ENCODE measurements at regions not wholly inside any gene's neighbourhood (a gene's known extent, or its start where the extent isn't known, plus 50 kb on each side); places are given as distances from the start of the nearest gene placed in this dataset.

- Mint-ChIP-seq H3K27me3 (ENCODE audit: low read depth) (no peaks in the 10 kb centered on the region), H3K4me3 (no peak overlapping the region), H3K27ac (no peak overlapping the region), H3K9me3 (peaks cover 3% of the 10 kb centered on the region; the same call in 1 of the 2 replicates), H3K36me3 (no peaks in the 10 kb centered on the region), H3K4me1 (no peaks in the 10 kb centered on the region)
- POLR2A ChIA-PET, result no interaction called here
- no peak for TF ChIP-seq MXD4 (CRISPR knock-in tag; IDR thresholded peaks at IDR 0.05; ENCODE audit: borderline replicate concordance)
- no peak for TF ChIP-seq NFE2L1 (CRISPR knock-in tag; IDR thresholded peaks at IDR 0.05)
- TF ChIP-seq ETV6 (CRISPR knock-in tag; IDR thresholded peaks at IDR 0.05), result no peak
- no peak for TF ChIP-seq STAT6 (CRISPR knock-in tag; conservative IDR thresholded peaks at IDR 0.05; ENCODE audit: low read depth)
- no peak for TF ChIP-seq GABPB1 (CRISPR knock-in tag; IDR thresholded peaks at IDR 0.05)
- TF ChIP-seq TEAD4 (CRISPR knock-in tag; IDR thresholded peaks at IDR 0.05), result no peak
- no peak for TF ChIP-seq JAZF1 (CRISPR knock-in tag; IDR thresholded peaks at IDR 0.05)
- TF ChIP-seq ZNF219 (CRISPR knock-in tag; IDR thresholded peaks at IDR 0.05; ENCODE audit: borderline replicate concordance), result no peak
- TF ChIP-seq MLX (CRISPR knock-in tag; IDR thresholded peaks at IDR 0.05), result no peak
- no peak for TF ChIP-seq CDX4 (CRISPR knock-in tag; IDR thresholded peaks at IDR 0.05; ENCODE audit: borderline replicate concordance)
- TF ChIP-seq ELF4 (CRISPR knock-in tag; IDR thresholded peaks at IDR 0.05; ENCODE audit: low read depth), result no peak
- no peak for TF ChIP-seq KAT7 (CRISPR knock-in tag; IDR thresholded peaks at IDR 0.05; ENCODE audit: borderline replicate concordance)
- DNase-seq (ENCODE audit: low spot score), result no peak
- CTCF ChIA-PET, result no interaction called here
- ATAC-seq, result no peak
Measured at GRCh38 chr5:99929806-99930135, 605.4 kb upstream of the FAM174A start.

GRCh38 chr5:99929067-99929805 is 605.9 kb upstream of the FAM174A start:
- Mint-ChIP-seq H3K4me1 (no peaks in the 10 kb centered on the region), H3K27me3 (ENCODE audit: low read depth) (no peaks in the 10 kb centered on the region), H3K36me3 (no peaks in the 10 kb centered on the region), H3K9me3 (peaks cover 3% of the 10 kb centered on the region; the same call in 1 of the 2 replicates), H3K27ac (no peak overlapping the region), H3K4me3 (no peak overlapping the region)
- POLR2A ChIA-PET, result no interaction called here
- CTCF ChIA-PET, result no interaction called here
- DNase-seq (ENCODE audit: low spot score), result no peak
- ATAC-seq, result no peak
- TF ChIP-seq ETV6 (CRISPR knock-in tag; IDR thresholded peaks at IDR 0.05), result no peak
- TF ChIP-seq USF2 (CRISPR knock-in tag; IDR thresholded peaks at IDR 0.05), result no peak
- TF ChIP-seq TEAD4 (CRISPR knock-in tag; IDR thresholded peaks at IDR 0.05), result no peak
- TF ChIP-seq USF1 (CRISPR knock-in tag; IDR thresholded peaks at IDR 0.05), result no peak
- TF ChIP-seq HMGXB4 (CRISPR knock-in tag; IDR thresholded peaks at IDR 0.05), result no peak
- TF ChIP-seq E2F4 (CRISPR knock-in tag; IDR thresholded peaks at IDR 0.05; ENCODE audit: borderline replicate concordance, low read depth), result no peak
- TF ChIP-seq ELF4 (CRISPR knock-in tag; IDR thresholded peaks at IDR 0.05; ENCODE audit: low read depth), result no peak
- TF ChIP-seq ZNF532 (CRISPR knock-in tag; IDR thresholded peaks at IDR 0.05; ENCODE audit: borderline replicate concordance), result no peak
- no peak for TF ChIP-seq ATF1 (CRISPR knock-in tag; IDR thresholded peaks at IDR 0.05)
- TF ChIP-seq MYBL2 (CRISPR knock-in tag; IDR thresholded peaks at IDR 0.05), result no peak
- TF ChIP-seq NR1H2 (CRISPR knock-in tag; IDR thresholded peaks at IDR 0.05), result no peak
- TF ChIP-seq MLX (CRISPR knock-in tag; IDR thresholded peaks at IDR 0.05), result no peak

Measured in WTC11 (cell line).